C1 segment of cervical spinal cord (tissue), 14 donors: ENCODE measurements at regions not wholly inside any gene's neighbourhood (a gene's known extent, or its start where the extent isn't known, plus 50 kb on each side); places are given as distances from the start of the nearest gene placed in this dataset.
"Not testable (repeated sequence)": the region's sequence is repeated elsewhere in the genome, so short reads cannot be mapped to it uniquely, and the experiment has no call there.

Experiments used
- DNase-seq, 14 donors: peaks; one replicate each; lab custom pipeline; 2025; lab: John Stamatoyannopoulos, UW

GRCh38 chr6:80938131-80938530 is 814.4 kb downstream of the TENT5A start:
- no peak for DNase-seq

GRCh38 chr6:80932359-80932758 is 820.1 kb downstream of the TENT5A start:
- DNase-seq, result no peak

- DNase-seq, result no peak
Observed at GRCh38 chr6:80930376-80930775, 822.1 kb downstream of the TENT5A start.

GRCh38 chr6:80923816-80924215 is 817.3 kb downstream of the BCKDHB start:
- no peak for DNase-seq

GRCh38 chr6:80922916-80923455 is 816.5 kb downstream of the BCKDHB start:
- no peak for DNase-seq

GRCh38 chr6:80921861-80922460 is 815.5 kb downstream of the BCKDHB start:
- no peak for DNase-seq

- no peak for DNase-seq
Observed at GRCh38 chr6:80907831-80908230, 801.4 kb downstream of the BCKDHB start.

GRCh38 chr6:80903711-80904110 is 797.2 kb downstream of the BCKDHB start:
- no peak for DNase-seq

- DNase-seq, result no peak
Observed at GRCh38 chr6:80886475-80886874, 780.0 kb downstream of the BCKDHB start.

- no peak for DNase-seq
Observed at GRCh38 chr6:80872951-80873308, 766.5 kb downstream of the BCKDHB start.

GRCh38 chr6:80872199-80872950 is 765.9 kb downstream of the BCKDHB start:
- DNase-seq, result peak in 2 of 14 donors; percentile 0

GRCh38 chr6:80862756-80863155 is 756.3 kb downstream of the BCKDHB start:
- DNase-seq, result no peak

- no peak for DNase-seq
Observed at GRCh38 chr6:80860107-80860506, 753.6 kb downstream of the BCKDHB start.

GRCh38 chr6:80847973-80848372 is 741.5 kb downstream of the BCKDHB start:
- DNase-seq, result not testable (repeated sequence)

- no peak for DNase-seq
Observed at GRCh38 chr6:80832337-80832736, 725.9 kb downstream of the BCKDHB start.

- DNase-seq, result no peak
Observed at GRCh38 chr6:80793411-80793810, 686.9 kb downstream of the BCKDHB start.

GRCh38 chr6:80792151-80792550 is 685.7 kb downstream of the BCKDHB start:
- no peak for DNase-seq

GRCh38 chr6:80789912-80790570 is 683.6 kb downstream of the BCKDHB start:
- DNase-seq, result no peak

- not testable (repeated sequence) for DNase-seq
Observed at GRCh38 chr6:80783271-80783670, 676.8 kb downstream of the BCKDHB start.

GRCh38 chr6:80771941-80772340 is 665.5 kb downstream of the BCKDHB start:
- no peak for DNase-seq

- DNase-seq, result no peak
Observed at GRCh38 chr6:80769106-80769505, 662.6 kb downstream of the BCKDHB start.

- DNase-seq, result no peak
Observed at GRCh38 chr6:80767808-80768207, 661.3 kb downstream of the BCKDHB start.

GRCh38 chr6:80744213-80744612 is 637.7 kb downstream of the BCKDHB start:
- no peak for DNase-seq
